WI38 (cell line): ENCODE measurements at regions not wholly inside any gene's neighbourhood (a gene's known extent, or its start where the extent isn't known, plus 50 kb on each side); places are given as distances from the start of the nearest gene placed in this dataset.

Experiments used
- H3K4me3 ChIP-seq: 2 replicates; pipeline ENCODE4 v1.5.1; 2011; ENCODE audit warnings: low read depth, mild to moderate bottlenecking, control low read depth, low read length
- TF ChIP-seq, protein P1 (sequence below): IDR thresholded peaks from 2 replicates; pipeline ENCODE4 v1.5.1; 2012; ENCODE audit warnings: low read depth, mild to moderate bottlenecking, control low read depth, low read length

DNA sequence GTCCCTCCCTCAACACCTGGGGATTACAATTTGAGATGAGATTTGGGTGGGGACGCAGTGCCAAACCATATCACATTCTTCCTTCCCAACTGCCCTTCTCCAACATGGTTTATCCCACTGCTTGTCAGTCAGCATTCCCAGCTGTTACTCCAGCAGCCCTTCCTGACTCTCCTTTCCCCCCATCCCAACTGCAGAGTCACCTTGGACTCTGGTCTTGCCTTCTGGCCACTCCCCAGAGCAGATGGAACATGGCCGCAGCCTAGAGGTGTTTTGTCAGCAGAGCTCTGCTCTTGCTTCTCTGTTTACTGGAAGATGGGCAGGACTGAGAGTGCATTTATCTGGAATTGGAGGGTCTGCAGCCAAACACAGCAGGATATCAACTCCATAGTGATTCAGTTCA lies 51.2 kb upstream of the MEX3C start:
- TF ChIP-seq, protein P1, sequence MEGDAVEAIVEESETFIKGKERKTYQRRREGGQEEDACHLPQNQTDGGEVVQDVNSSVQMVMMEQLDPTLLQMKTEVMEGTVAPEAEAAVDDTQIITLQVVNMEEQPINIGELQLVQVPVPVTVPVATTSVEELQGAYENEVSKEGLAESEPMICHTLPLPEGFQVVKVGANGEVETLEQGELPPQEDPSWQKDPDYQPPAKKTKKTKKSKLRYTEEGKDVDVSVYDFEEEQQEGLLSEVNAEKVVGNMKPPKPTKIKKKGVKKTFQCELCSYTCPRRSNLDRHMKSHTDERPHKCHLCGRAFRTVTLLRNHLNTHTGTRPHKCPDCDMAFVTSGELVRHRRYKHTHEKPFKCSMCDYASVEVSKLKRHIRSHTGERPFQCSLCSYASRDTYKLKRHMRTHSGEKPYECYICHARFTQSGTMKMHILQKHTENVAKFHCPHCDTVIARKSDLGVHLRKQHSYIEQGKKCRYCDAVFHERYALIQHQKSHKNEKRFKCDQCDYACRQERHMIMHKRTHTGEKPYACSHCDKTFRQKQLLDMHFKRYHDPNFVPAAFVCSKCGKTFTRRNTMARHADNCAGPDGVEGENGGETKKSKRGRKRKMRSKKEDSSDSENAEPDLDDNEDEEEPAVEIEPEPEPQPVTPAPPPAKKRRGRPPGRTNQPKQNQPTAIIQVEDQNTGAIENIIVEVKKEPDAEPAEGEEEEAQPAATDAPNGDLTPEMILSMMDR: no peak
- H3K4me3 ChIP-seq: no peak overlapping the region

- H3K4me3 ChIP-seq: no peak overlapping the region
- TF ChIP-seq, protein P1: no peak
Observed at GRCh38 chr18:51250006-51250405, 52.5 kb upstream of the MEX3C start.

- no peak overlapping the region for H3K4me3 ChIP-seq
- TF ChIP-seq, protein P1: no peak
Observed at GRCh38 chr18:51250458-51251024, 53.1 kb upstream of the MEX3C start.

GRCh38 chr18:51251625-51252024 lies 54.1 kb upstream of the MEX3C start:
- TF ChIP-seq, protein P1: no peak
- no peak overlapping the region for H3K4me3 ChIP-seq

DNA sequence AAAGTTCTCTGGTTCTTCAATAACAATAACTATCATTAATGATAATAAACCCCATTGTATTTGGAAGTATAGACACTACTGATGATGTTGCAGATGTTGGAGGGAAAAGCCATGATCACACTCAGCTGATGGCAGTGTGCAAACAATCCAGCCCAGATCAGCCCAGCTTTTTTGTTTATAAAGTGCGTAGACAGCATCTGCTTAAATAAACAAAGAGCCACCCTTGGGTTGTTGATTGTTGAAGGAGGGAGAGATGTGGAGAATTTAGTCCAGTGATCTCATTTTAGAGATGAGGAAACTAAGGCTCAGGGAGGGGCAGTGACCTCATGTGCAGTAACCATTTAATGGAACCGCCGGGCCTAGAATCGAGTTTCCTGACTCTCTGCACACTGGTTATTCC lies 56.0 kb upstream of the MEX3C start:
- H3K4me3 ChIP-seq: no peak overlapping the region
- TF ChIP-seq, protein P1: no peak

DNA sequence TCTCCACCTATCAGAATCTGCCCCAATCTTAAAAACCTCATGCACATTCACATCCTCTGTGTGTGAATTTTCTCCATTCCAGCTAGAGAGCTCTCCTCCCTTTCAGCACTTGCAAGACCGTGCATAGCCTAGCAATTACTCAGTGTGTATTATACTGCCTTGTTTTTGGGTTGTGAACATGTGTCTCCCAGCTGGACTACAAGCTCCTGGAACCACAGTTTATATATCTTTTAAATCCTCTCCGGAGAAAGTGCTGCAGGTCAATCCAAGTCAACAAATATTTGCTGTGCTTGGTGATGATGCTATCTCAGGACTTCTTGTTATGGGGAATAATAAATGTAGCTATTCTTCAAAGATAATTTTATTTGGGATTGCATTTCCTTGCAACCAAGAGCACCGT lies 58.2 kb upstream of the MEX3C start:
- TF ChIP-seq, protein P1: no peak
- H3K4me3 ChIP-seq: no peak overlapping the region

- TF ChIP-seq, protein P1: no peak
- H3K4me3 ChIP-seq: no peak overlapping the region
Observed at GRCh38 chr18:51257150-51257549, 59.7 kb upstream of the MEX3C start.
